ENCODE measurements at regions not wholly inside any gene's neighbourhood (a gene's known extent, or its start where the extent isn't known, plus 50 kb on each side); places are given as distances from the start of the nearest gene placed in this dataset.

DNA sequence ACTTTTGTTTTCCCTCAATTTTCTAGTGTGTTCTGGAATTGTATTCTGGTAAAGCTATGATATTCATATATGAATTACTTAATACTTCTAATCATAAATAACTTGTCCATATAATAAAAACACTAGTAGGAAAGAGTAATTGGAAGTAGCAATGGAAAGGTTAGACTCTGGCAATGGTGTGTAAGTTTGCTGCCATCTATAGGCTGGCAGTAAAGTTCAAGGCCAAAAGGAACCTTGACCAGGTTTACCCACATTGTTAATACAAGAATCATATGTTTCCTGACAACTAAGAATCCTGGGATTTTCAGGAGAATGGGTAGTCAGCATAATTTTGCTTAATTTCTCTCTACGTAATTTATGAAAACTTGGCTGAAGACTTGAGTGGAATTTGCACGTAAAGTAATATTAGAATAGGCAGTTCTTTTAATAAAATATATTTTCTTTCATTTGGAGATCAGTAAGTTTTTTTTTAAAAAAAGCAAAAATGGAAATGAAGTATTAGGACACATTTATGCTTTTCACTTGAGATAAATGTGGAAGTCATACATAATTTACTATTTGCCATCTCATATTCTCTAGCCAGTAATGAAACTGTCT lies 926.7 kb downstream of the GALC start:
- TF ChIP-seq, protein P1, sequence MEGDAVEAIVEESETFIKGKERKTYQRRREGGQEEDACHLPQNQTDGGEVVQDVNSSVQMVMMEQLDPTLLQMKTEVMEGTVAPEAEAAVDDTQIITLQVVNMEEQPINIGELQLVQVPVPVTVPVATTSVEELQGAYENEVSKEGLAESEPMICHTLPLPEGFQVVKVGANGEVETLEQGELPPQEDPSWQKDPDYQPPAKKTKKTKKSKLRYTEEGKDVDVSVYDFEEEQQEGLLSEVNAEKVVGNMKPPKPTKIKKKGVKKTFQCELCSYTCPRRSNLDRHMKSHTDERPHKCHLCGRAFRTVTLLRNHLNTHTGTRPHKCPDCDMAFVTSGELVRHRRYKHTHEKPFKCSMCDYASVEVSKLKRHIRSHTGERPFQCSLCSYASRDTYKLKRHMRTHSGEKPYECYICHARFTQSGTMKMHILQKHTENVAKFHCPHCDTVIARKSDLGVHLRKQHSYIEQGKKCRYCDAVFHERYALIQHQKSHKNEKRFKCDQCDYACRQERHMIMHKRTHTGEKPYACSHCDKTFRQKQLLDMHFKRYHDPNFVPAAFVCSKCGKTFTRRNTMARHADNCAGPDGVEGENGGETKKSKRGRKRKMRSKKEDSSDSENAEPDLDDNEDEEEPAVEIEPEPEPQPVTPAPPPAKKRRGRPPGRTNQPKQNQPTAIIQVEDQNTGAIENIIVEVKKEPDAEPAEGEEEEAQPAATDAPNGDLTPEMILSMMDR (IDR thresholded peaks at IDR 0.05; ENCODE audit: insufficient read depth, low read length, poor library complexity, severe bottlenecking): no peak
- no peaks in the 10 kb centered on the region for H3K27me3 ChIP-seq (replicated peaks; ENCODE audit: control insufficient read depth, insufficient read depth, low read length)
- DNase-seq (ENCODE audit: extremely low read depth, insufficient read length): no peak
- H3K4me3 ChIP-seq (replicated peaks; ENCODE audit: low read depth, low read length): no peak overlapping the region
- no peaks in the 10 kb centered on the region for H3K36me3 ChIP-seq (ENCODE audit: control insufficient read depth, insufficient read depth, low read length)

DNA sequence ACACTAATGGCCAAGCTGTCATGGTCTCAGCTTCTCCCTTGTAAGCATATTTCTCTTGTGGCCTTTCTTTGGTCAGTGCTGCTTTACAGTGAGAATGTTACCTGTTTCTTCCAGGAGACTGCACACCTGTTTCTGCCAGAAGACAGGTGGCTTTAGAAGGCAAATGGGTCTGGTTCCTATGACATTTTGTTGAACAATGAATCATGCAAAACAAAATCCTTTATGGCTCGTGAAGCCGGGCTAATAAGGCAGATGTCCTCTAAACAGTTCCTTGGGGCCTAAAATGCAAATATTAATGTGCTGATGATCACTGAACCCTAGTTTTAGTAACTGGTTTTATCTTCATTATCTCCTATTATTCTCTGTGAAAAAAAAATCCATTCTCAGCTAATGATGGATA lies 927.6 kb downstream of the GALC start:
- TF ChIP-seq, protein P1 (IDR thresholded peaks at IDR 0.05; ENCODE audit: insufficient read depth, low read length, poor library complexity, severe bottlenecking): no peak
- DNase-seq (ENCODE audit: extremely low read depth, insufficient read length): no peak
- H3K4me3 ChIP-seq (replicated peaks; ENCODE audit: low read depth, low read length): no peak overlapping the region
- H3K27me3 ChIP-seq (replicated peaks; ENCODE audit: control insufficient read depth, insufficient read depth, low read length): no peaks in the 10 kb centered on the region
- H3K36me3 ChIP-seq (ENCODE audit: control insufficient read depth, insufficient read depth, low read length): no peaks in the 10 kb centered on the region

DNA sequence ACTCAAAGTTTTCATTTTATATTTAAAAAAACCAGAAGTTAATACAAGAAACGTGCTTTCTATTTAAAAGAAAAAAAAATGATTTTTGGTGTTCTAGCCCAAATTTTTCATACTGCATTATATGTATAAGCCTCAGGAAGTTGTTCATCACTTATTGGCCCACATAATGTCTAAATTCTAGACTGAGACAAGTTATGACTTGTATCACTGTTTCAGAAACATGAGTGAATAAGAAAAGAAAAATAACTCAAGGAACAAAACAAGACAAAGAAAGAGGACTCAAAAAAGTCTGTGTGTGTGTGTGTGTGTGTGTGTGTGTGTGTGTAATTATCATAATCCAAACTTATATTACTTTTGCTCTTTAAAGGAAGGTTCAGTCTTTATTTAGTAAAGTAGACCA lies 929.8 kb downstream of the GALC start:
- DNase-seq (ENCODE audit: extremely low read depth, insufficient read length): no peak
- H3K4me3 ChIP-seq (replicated peaks; ENCODE audit: low read depth, low read length): no peak overlapping the region
- H3K36me3 ChIP-seq (ENCODE audit: control insufficient read depth, insufficient read depth, low read length): no peaks in the 10 kb centered on the region
- no peaks in the 10 kb centered on the region for H3K27me3 ChIP-seq (replicated peaks; ENCODE audit: control insufficient read depth, insufficient read depth, low read length)
- TF ChIP-seq, protein P1 (IDR thresholded peaks at IDR 0.05; ENCODE audit: insufficient read depth, low read length, poor library complexity, severe bottlenecking): no peak

DNA sequence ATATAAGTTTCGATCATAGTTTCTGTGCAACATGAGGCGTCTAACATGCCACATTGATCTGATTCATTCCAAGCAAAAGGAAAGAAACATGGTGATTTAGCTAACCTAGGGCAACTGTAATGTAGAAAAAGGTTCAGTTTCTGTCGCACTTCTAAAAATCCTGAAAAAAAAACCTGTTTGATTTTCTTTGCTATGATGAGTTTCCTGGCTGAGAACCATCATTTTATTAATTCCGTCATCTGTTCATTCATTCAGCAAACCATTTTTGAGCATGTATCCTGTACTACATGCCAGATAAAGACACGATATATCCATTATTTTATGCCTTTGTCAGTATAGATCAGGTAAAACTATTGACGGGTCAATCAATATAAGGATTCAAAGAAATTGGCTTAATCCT lies 932.6 kb downstream of the GALC start:
- TF ChIP-seq, protein P1 (IDR thresholded peaks at IDR 0.05; ENCODE audit: insufficient read depth, low read length, poor library complexity, severe bottlenecking): no peak
- Histone ChIP-seq H3K4me3 (replicated peaks; ENCODE audit: low read depth, low read length) (no peak overlapping the region), H3K27me3 (replicated peaks; ENCODE audit: control insufficient read depth, insufficient read depth, low read length) (no peaks in the 10 kb centered on the region), H3K36me3 (ENCODE audit: control insufficient read depth, insufficient read depth, low read length) (no peaks in the 10 kb centered on the region)
- no peak for DNase-seq (ENCODE audit: extremely low read depth, insufficient read length)

DNA sequence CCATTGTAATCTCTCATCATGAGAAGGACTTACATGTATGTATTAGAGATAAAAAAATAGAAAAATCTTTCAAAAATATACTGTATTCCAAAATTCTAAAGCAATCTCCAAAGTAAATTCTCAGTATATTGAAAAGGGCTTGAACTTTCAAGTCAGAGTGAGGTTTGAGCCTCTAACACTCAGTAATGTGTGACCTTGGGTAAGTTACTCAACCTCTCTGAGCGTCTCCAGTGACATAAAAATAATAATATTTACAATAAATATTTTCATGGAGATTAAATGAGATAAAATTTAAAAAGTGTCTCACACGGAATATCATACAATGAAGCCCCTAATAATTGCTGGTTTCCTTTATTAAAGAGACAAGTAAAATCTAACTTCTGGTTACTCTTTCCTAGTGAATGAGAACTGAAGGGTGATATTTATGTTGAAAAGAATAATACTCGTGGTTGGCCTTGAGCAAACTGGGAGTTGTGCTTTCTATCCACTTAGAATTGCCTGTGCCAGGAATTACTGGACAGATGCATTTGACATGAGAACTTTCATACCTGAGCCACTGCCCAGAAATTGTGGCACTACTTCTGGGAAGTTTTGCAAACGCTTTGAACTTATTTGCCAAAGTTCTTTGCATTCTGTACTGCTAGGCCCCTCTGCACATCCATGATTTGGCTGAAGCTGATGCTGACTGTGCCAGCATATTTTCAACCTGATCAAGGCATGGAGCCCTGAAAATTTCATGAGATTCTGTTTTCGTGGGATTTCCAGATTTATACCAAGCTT lies 933.7 kb downstream of the GALC start:
- DNase-seq (ENCODE audit: extremely low read depth, insufficient read length): no peak
- H3K4me3 ChIP-seq (replicated peaks; ENCODE audit: low read depth, low read length): no peak overlapping the region
- TF ChIP-seq, protein P1 (IDR thresholded peaks at IDR 0.05; ENCODE audit: insufficient read depth, low read length, poor library complexity, severe bottlenecking): no peak
- no peaks in the 10 kb centered on the region for H3K36me3 ChIP-seq (ENCODE audit: control insufficient read depth, insufficient read depth, low read length)
- no peaks in the 10 kb centered on the region for H3K27me3 ChIP-seq (replicated peaks; ENCODE audit: control insufficient read depth, insufficient read depth, low read length)
